ENCODE measurements at regions not wholly inside any gene's neighbourhood (a gene's known extent, or its start where the extent isn't known, plus 50 kb on each side); places are given as distances from the start of the nearest gene placed in this dataset.

GRCh38 chr9:73714294-73714693 is 562.6 kb downstream of the ANXA1 start:
- H2AFZ ChIP-seq (ENCODE audit: low read depth, low read length), result no peak overlapping the region
- no TSS peak for BruUV-seq (replicated peaks)

GRCh38 chr9:73715591-73715990 is 563.9 kb downstream of the ANXA1 start:
- Histone ChIP-seq H3K9ac (replicated peaks; ENCODE audit: extremely low read depth, insufficient read depth, low read length) (no peak overlapping the region), H3K27ac (ENCODE audit: insufficient read depth, low read depth, low read length) (no peak overlapping the region), H3K4me2 (ENCODE audit: insufficient read depth, low read length) (no peak overlapping the region), H3K36me3 (ENCODE audit: control insufficient read depth in 2 of 2, extremely low read depth in 1 of 2, insufficient read depth in 2 of 2, low read length in 2 of 2) (no peaks in the 10 kb centered on the region), H3K4me3 (replicated peaks in 1 of 3; ENCODE audit: insufficient read depth in 1 of 3, low read depth in 1 of 3, low read length in 3 of 3) (no peak overlapping the region), H3K9me3 (replicated peaks; ENCODE audit: control insufficient read depth, insufficient read depth, low read length) (no peaks in the 10 kb centered on the region), H3K27me3 (ENCODE audit: control insufficient read depth in 2 of 2, insufficient read depth in 2 of 2, low read length in 2 of 2) (no peaks in the 10 kb centered on the region), H3K9me1 (replicated peaks; ENCODE audit: control insufficient read depth, extremely low read depth, insufficient read depth, low read length) (no peaks in the 10 kb centered on the region), H4K20me1 (replicated peaks; ENCODE audit: control insufficient read depth, extremely low read depth, insufficient read depth, low read length) (no peaks in the 10 kb centered on the region), H3K79me2 (ENCODE audit: control insufficient read depth, insufficient read depth, low read length) (no peaks in the 10 kb centered on the region), H3K4me1 (ENCODE audit: control insufficient read depth, extremely low read depth, insufficient read depth, low read length) (no peaks in the 10 kb centered on the region), H2AFZ (ENCODE audit: low read depth, low read length) (no peak overlapping the region)
- ChIA-PET POLR2A (no interaction called here), CTCF (no interaction called here)
- dilution Hi-C loops (cut with MboI; ENCODE audit: extremely low pct_ligation_motif_present, low sequenced_read_pairs) (no loop called here), intact Hi-C loops (cut with micrococcal nuclease) (no loop called here)
- FAIRE-seq (no peak), DNase-seq (ENCODE audit: low read depth, low spot score) (no peak)
- TF ChIP-seq JUN (IDR thresholded peaks at IDR 0.05; ENCODE audit: borderline replicate concordance, insufficient read depth, insufficient read length, low read depth) (no peak), POLR2A (IDR thresholded peaks at IDR 0.05; ENCODE audit: low read depth, low read length) (no peak), MYC (IDR thresholded peaks at IDR 0.05; ENCODE audit: low read depth, low read length) (no peak), POLR2AphosphoS5 (IDR thresholded peaks at IDR 0.05; ENCODE audit: insufficient read depth, low read depth, low read length) (no peak), EZH2 (IDR thresholded peaks at IDR 0.05; ENCODE audit: borderline replicate concordance, low read depth, low read length, severe bottlenecking) (no peak), CTCF (IDR thresholded peaks at IDR 0.05; ENCODE audit: extremely low read depth in 1 of 2, insufficient read depth in 1 of 2, low read depth in 1 of 2, low read length in 2 of 2) (no peak), GATA2 (IDR thresholded peaks at IDR 0.05; ENCODE audit: insufficient read depth, insufficient read length, low read depth, low read length) (no peak), FOS (IDR thresholded peaks at IDR 0.05; ENCODE audit: borderline replicate concordance, insufficient read depth, low read length) (no peak)
- BruUV-seq (replicated peaks), result no TSS peak

More at GRCh38 chr9:73714294-73714693, 562.6 kb downstream of the ANXA1 start:
- H3K4me3 ChIP-seq (replicated peaks in 1 of 3; ENCODE audit: insufficient read depth in 1 of 3, low read depth in 1 of 3, low read length in 3 of 3), result no peak overlapping the region
- intact Hi-C loops (cut with micrococcal nuclease) (no loop called here), dilution Hi-C loops (cut with MboI; ENCODE audit: extremely low pct_ligation_motif_present, low sequenced_read_pairs) (no loop called here)
- FAIRE-seq, result no peak
- ChIA-PET POLR2A (no interaction called here), CTCF (no interaction called here)
- no peaks in the 10 kb centered on the region for H3K4me1 ChIP-seq (ENCODE audit: control insufficient read depth, extremely low read depth, insufficient read depth, low read length)
- TF ChIP-seq MAX (IDR thresholded peaks at IDR 0.05; ENCODE audit: insufficient read depth, insufficient read length), result no peak
- peak; percentile 19 for TF ChIP-seq FOS (IDR thresholded peaks at IDR 0.05; ENCODE audit: borderline replicate concordance, insufficient read depth, low read length)
- H3K9ac ChIP-seq (replicated peaks; ENCODE audit: extremely low read depth, insufficient read depth, low read length), result no peak overlapping the region
- H3K79me2 ChIP-seq (ENCODE audit: control insufficient read depth, insufficient read depth, low read length), result no peaks in the 10 kb centered on the region
- H3K9me3 ChIP-seq (replicated peaks; ENCODE audit: control insufficient read depth, insufficient read depth, low read length), result no peaks in the 10 kb centered on the region
- H4K20me1 ChIP-seq (replicated peaks; ENCODE audit: control insufficient read depth, extremely low read depth, insufficient read depth, low read length), result no peaks in the 10 kb centered on the region
- DNase-seq (ENCODE audit: low read depth, low spot score), result no peak
- H3K36me3 ChIP-seq (ENCODE audit: control insufficient read depth in 2 of 2, extremely low read depth in 1 of 2, insufficient read depth in 2 of 2, low read length in 2 of 2), result no peaks in the 10 kb centered on the region
- no peaks in the 10 kb centered on the region for H3K9me1 ChIP-seq (replicated peaks; ENCODE audit: control insufficient read depth, extremely low read depth, insufficient read depth, low read length)
- H3K27ac ChIP-seq (ENCODE audit: insufficient read depth, low read depth, low read length), result no peak overlapping the region
- H3K27me3 ChIP-seq (ENCODE audit: control insufficient read depth in 2 of 2, insufficient read depth in 2 of 2, low read length in 2 of 2), result no peaks in the 10 kb centered on the region
- H3K4me2 ChIP-seq (ENCODE audit: insufficient read depth, low read length), result no peak overlapping the region

Data from endothelial cell of umbilical vein (primary cell).